GM10266 (cell line): ENCODE measurements at regions not wholly inside any gene's neighbourhood (a gene's known extent, or its start where the extent isn't known, plus 50 kb on each side); places are given as distances from the start of the nearest gene placed in this dataset.

Experiments used
- DNase-seq: peaks from one replicate; pipeline ENCODE4 v3.0.0; 2012; ENCODE audit errors: extremely low spot score
- CTCF ChIP-seq: IDR thresholded peaks from 2 replicates; pipeline ENCODE4 v1.5.1; 2012; ENCODE audit warnings: mild to moderate bottlenecking, low read depth; ENCODE audit not compliant: control insufficient read depth, insufficient read depth; ENCODE audit errors: missing control alignments

- TF ChIP-seq CTCF, result no peak
- DNase-seq, result no peak
These were observed 119.0 kb upstream of the CDH7 start for GRCh38 chr18:65631766-65632165.

- no peak for TF ChIP-seq CTCF
- DNase-seq, result no peak
These were observed 122.4 kb upstream of the CDH7 start for GRCh38 chr18:65628390-65628789.

- TF ChIP-seq CTCF, result no peak
- no peak for DNase-seq
These were observed 127.1 kb upstream of the CDH7 start for GRCh38 chr18:65623676-65624075.

- TF ChIP-seq CTCF, result no peak
- DNase-seq, result no peak
These were observed 128.4 kb upstream of the CDH7 start for GRCh38 chr18:65622436-65622835.

- DNase-seq, result no peak
- no peak for TF ChIP-seq CTCF
These were observed 130.6 kb upstream of the CDH7 start for GRCh38 chr18:65620076-65620696.

- no peak for TF ChIP-seq CTCF
- no peak for DNase-seq
These were observed 139.9 kb upstream of the CDH7 start for GRCh38 chr18:65610939-65611338.

- TF ChIP-seq CTCF, result no peak
- no peak for DNase-seq
These were observed 142.3 kb upstream of the CDH7 start for GRCh38 chr18:65608471-65608870.
